ENCODE measurements at regions not wholly inside any gene's neighbourhood (a gene's known extent, or its start where the extent isn't known, plus 50 kb on each side); places are given as distances from the start of the nearest gene placed in this dataset.
"Not testable (repeated sequence)": the region's sequence is repeated elsewhere in the genome, so short reads cannot be mapped to it uniquely, and the experiment has no call there.

GRCh38 chr4:104010722-104011121, 290.9 kb upstream of the TACR3 start:
- in situ Hi-C loops (cut with HindIII; ENCODE audit: low sequenced_read_pairs) = no loop called here

DNA sequence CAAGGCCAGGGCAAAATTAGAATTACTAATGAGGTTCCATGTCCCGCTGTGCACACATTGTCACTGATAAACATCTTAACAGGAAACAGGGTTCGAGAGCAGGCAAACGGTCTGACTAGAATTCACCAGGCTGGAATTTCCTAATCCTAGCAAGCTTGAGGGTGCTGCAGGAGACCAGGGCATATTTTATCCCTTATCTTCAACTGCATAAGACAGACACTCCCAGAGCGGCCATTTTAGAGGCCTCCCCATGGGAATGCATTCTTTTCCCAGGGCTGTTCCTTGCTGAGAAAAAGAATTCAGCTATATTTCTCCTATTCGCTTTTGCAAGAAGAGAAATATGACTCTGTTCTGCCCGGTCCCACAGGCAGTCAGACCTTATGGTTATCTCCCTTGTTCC, 282.5 kb upstream of the TACR3 start:
- in situ Hi-C loops (cut with HindIII; ENCODE audit: low sequenced_read_pairs) = not testable (repeated sequence)

DNA sequence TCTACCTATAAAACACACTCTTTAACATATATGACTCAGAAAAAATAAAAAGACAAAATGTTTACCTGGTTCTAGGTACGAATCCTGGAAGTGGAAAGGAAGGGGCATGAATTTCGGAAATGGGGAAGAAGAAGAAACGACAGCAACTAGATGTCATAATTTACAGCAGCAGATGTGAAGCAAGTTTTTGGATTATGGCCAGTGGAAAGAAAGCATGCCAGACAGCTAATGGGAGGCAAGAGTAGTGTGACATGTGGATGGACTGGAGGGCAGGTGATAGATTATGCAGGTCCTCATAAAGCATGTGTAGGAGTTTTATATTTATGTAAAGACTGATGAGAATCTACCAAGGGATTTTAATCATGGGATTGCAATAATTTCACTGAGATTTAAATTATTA, 279.0 kb upstream of the TACR3 start:
- in situ Hi-C loops (cut with HindIII; ENCODE audit: low sequenced_read_pairs) = no loop called here

- in situ Hi-C loops (cut with HindIII; ENCODE audit: low sequenced_read_pairs) = no loop called here
Observed at GRCh38 chr4:103996637-103997036, 276.9 kb upstream of the TACR3 start.

DNA sequence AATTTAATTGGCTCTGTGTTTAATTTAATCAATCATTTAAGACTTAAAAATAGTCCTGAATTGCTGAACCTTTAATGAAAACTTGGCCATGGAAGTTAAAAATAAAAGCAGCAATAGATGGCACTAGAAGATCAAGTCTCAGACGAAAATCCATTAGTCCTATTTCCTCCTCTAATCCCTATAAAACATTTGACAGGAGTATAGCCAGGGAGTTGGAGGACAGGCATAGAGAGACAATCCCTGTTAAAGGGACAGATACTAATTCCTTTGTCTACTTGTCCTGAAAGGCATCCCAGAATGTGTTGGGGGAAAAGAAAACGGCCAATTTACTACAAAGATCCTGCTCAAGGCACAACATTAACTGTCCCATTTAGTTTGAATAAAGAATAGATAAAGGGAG, 276.3 kb upstream of the TACR3 start:
- in situ Hi-C loops (cut with HindIII; ENCODE audit: low sequenced_read_pairs) = no loop called here

GRCh38 chr4:103994059-103994458, 274.3 kb upstream of the TACR3 start:
- in situ Hi-C loops (cut with HindIII; ENCODE audit: low sequenced_read_pairs) = no loop called here

DNA sequence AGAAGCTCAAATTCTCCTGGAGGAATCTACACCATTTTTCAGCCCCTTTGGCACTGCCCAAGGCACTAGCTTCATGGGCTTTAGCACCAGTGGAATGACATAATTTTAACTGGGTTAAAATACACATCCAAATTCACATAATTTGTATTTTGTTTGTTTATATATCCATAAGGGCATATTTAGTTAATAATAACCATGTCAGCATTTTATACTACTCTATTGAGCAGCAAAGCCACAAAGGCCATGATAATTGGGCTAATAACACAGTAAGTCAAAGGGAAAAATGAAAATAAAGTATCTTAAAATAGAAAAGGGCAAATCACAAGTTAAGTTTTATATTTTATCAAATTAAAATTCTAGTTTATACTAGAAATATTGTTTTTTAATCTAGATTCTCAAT, 262.7 kb upstream of the TACR3 start:
- in situ Hi-C loops (cut with HindIII; ENCODE audit: low sequenced_read_pairs) = no loop called here

DNA sequence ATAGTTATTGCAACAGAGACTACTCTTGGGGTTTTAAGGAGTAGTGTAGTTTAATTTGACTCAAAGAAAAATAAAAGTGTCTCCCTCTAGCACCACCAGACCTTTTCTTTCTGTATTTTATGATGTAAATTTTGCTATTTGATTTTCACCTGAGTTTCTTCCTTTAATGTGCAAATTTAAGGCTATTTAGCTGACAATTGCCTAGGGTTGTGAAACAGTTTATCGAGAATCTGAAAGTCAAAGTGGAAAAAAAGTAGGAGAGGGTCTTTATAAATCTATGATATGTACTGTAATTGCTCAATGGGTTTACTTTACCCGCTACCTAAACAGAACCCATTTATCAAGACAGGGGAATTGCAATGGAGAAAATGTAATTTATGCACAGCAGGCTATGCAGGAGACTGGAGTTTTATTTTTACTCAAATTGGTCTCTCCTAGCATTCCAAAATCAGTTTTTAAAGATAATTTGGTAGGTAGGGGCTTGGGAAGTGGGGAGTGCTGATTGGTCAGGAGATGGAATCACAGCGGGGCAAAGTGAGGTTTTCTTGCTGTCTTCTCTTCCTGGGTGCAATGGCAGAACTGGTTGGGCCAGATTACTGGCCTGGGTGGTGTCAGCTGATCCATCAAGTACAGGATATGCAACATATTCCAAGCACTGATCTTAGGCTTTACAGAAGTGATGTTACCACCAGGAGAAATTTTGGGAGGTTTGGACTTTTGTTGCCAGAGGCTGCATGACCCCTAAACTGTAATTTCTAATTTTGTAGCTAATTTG, 228.6 kb upstream of the TACR3 start:
- in situ Hi-C loops (cut with HindIII; ENCODE audit: low sequenced_read_pairs) = no loop called here

DNA sequence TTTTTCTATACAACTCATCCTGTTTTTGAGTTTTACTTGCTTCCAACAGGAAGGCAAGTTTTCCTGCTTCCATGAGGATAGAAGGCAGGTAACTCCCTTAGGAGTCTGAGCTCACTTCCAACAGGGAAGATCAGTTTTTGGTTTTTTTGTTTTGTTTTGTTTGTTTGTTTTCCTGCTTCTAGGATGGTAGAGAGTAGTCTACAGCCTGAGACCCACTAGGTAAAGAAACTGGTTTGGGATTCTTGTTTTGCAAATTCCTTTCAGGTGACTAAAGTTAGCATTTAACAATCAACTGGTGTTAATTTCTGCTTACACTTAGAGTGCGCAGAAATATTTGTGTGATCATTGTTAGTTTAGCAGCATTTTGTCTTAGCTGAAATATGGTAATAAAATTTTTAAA, 227.8 kb upstream of the TACR3 start:
- in situ Hi-C loops (cut with HindIII; ENCODE audit: low sequenced_read_pairs) = no loop called here

DNA sequence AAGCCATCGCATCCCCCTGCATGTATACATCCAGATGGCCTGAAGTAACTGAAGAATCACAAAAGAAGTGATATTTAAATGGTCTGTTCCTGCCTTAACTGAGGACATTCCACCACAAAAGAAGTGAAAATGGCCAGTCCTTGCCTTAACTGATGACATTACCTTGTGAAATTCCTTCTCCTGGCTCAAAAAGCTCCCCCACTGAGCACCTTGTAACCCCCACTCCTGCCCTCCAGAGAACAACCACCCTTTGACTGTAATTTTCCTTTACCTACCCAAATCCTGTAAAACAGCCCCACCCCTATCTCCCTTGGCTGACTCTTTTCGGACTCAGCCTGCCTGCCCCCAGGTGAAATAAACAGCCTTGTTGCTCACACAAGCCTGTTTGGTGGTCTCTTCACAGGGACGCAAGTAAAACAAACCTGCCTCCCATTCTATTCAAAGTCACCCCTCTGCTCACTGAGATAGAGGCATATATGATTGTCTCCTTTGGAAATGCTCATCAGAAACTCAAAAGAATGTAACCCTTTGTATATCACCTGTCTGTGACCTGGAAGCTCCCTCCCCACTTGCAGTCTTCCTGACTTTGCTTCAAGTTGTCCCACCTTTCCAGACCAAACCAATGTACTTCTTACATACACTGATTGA, 227.0 kb upstream of the TACR3 start:
- in situ Hi-C loops (cut with HindIII; ENCODE audit: low sequenced_read_pairs) = not testable (repeated sequence)

- in situ Hi-C loops (cut with HindIII; ENCODE audit: low sequenced_read_pairs) = no loop called here
Observed at GRCh38 chr4:103938488-103938887, 218.7 kb upstream of the TACR3 start.

GRCh38 chr4:103936653-103937145, 216.9 kb upstream of the TACR3 start:
- in situ Hi-C loops (cut with HindIII; ENCODE audit: low sequenced_read_pairs) = no loop called here

GRCh38 chr4:103934178-103934789, 214.5 kb upstream of the TACR3 start:
- in situ Hi-C loops (cut with HindIII; ENCODE audit: low sequenced_read_pairs) = no loop called here

- in situ Hi-C loops (cut with HindIII; ENCODE audit: low sequenced_read_pairs) = no loop called here
Observed at GRCh38 chr4:103928370-103928769, 208.6 kb upstream of the TACR3 start.

DNA sequence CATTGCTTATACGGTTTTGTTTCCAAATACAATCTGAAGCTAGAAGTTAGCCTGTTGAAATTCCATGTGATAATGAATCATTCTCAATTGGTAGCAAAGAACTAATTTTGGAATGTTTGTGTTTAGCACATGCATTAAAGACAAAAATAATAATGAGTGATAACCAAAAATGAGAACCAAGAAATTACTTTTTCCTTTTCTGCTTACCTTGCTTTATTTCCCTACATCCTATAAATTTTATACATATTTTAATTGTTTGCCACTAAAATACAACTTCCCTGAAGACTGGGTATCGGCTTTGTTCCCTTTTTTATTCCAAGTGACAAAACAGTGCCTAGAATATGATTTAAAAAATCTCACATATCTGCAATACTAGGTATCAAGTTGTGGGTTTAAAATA, 203.8 kb upstream of the TACR3 start:
- in situ Hi-C loops (cut with HindIII; ENCODE audit: low sequenced_read_pairs) = no loop called here

DNA sequence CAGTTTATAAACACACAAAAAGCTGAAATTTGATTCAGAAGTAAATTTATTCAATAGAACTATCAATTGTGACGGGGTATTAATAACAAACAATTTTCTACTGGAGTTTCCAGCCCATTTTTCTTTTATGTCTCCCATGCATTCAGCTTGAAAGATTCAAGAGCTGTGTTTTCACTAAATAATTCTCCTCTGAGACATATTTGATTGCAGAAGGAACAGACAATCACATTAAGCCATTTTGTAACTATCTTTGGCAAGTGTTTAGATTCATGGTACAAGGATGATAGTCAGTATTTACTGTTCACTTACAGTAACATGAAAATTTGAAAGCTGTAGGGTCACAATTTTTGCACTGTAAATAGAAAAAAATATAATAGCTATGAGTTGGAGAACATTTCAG, 198.4 kb upstream of the TACR3 start:
- in situ Hi-C loops (cut with HindIII; ENCODE audit: low sequenced_read_pairs) = no loop called here

GRCh38 chr4:103915224-103915869, 195.6 kb upstream of the TACR3 start:
- in situ Hi-C loops (cut with HindIII; ENCODE audit: low sequenced_read_pairs) = no loop called here

- in situ Hi-C loops (cut with HindIII; ENCODE audit: low sequenced_read_pairs) = no loop called here
Observed at GRCh38 chr4:103907414-103907813, 187.6 kb upstream of the TACR3 start.

- in situ Hi-C loops (cut with HindIII; ENCODE audit: low sequenced_read_pairs) = no loop called here
Observed at GRCh38 chr4:103904123-103904522, 184.3 kb upstream of the TACR3 start.

DNA sequence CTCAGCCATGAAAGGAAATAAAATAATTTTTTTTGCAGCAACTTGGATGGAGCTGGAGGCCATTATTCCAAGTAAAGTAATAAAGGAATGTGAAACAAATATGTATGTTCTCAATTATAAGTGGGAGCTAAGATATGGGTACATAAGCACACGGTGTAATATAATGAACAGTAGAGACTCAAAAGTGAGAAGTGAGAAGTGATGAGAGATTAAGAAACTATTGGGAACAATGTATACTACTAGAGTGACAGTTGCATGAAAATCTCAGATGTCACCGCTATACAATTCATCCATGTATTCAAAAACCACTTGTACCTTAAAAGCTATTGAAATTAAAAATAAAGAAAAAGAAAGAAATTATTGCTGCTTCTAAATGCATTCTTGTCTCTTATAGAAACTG, 182.9 kb upstream of the TACR3 start:
- in situ Hi-C loops (cut with HindIII; ENCODE audit: low sequenced_read_pairs) = no loop called here

DNA sequence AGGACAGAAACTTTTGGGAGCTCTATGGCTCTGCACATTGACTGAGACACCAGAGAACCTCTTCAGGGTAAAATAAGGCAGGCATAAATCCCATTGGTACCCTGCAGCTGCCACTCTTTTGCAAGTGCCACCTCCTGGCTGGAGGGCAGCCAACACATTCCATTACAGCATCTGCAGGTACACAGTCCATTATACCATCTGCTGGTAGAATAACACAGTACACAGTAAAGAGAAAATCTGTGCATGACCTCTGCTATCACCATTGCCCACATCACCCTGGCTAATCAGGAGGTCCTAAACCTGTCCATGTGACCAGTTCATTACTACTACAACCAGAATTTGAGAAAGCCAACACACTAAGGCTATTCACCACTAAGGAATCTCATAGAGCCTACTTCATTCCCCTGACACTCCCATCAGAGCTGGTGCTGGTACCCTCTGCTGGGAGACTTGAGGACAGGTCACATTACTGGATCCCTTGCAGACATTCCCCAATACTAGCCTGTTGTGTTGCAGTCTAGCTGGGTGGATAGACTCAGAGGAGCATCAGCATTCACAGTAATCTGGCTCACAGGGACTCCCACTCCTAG, 176.2 kb upstream of the TACR3 start:
- in situ Hi-C loops (cut with HindIII; ENCODE audit: low sequenced_read_pairs) = no loop called here

Data from DLD1 (cell line).